Choroid plexus epithelial cell (primary cell): ENCODE measurements at regions not wholly inside any gene's neighbourhood (a gene's known extent, or its start where the extent isn't known, plus 50 kb on each side); places are given as distances from the start of the nearest gene placed in this dataset.

Source experiments
- DNase-seq: peaks from one replicate; pipeline ENCODE4 v3.0.0-alpha.2; 2010; ENCODE audit warnings: low read depth
- H3K4me3 ChIP-seq: 2 replicates; pipeline ENCODE4 v1.5.1; 2011; ENCODE audit warnings: low read depth, mild to moderate bottlenecking, control low read depth, low read length, moderate library complexity
- TF ChIP-seq, protein P1 (sequence below): conservative IDR thresholded peaks from 2 replicates; pipeline ENCODE4 v1.5.1; 2011; ENCODE audit warnings: low read depth, mild to moderate bottlenecking, control low read depth, inconsistent platforms, low read length, moderate library complexity

GRCh38 chr10:84681781-84682180, 353.4 kb downstream of the CCSER2 start:
- no peak for DNase-seq
- H3K4me3 ChIP-seq: no peak overlapping the region
- TF ChIP-seq, protein P1, sequence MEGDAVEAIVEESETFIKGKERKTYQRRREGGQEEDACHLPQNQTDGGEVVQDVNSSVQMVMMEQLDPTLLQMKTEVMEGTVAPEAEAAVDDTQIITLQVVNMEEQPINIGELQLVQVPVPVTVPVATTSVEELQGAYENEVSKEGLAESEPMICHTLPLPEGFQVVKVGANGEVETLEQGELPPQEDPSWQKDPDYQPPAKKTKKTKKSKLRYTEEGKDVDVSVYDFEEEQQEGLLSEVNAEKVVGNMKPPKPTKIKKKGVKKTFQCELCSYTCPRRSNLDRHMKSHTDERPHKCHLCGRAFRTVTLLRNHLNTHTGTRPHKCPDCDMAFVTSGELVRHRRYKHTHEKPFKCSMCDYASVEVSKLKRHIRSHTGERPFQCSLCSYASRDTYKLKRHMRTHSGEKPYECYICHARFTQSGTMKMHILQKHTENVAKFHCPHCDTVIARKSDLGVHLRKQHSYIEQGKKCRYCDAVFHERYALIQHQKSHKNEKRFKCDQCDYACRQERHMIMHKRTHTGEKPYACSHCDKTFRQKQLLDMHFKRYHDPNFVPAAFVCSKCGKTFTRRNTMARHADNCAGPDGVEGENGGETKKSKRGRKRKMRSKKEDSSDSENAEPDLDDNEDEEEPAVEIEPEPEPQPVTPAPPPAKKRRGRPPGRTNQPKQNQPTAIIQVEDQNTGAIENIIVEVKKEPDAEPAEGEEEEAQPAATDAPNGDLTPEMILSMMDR: no peak

- H3K4me3 ChIP-seq: no peak overlapping the region
- no peak for DNase-seq
- TF ChIP-seq, protein P1: no peak
Observed at GRCh38 chr10:84683550-84683949, 355.2 kb downstream of the CCSER2 start.

DNA sequence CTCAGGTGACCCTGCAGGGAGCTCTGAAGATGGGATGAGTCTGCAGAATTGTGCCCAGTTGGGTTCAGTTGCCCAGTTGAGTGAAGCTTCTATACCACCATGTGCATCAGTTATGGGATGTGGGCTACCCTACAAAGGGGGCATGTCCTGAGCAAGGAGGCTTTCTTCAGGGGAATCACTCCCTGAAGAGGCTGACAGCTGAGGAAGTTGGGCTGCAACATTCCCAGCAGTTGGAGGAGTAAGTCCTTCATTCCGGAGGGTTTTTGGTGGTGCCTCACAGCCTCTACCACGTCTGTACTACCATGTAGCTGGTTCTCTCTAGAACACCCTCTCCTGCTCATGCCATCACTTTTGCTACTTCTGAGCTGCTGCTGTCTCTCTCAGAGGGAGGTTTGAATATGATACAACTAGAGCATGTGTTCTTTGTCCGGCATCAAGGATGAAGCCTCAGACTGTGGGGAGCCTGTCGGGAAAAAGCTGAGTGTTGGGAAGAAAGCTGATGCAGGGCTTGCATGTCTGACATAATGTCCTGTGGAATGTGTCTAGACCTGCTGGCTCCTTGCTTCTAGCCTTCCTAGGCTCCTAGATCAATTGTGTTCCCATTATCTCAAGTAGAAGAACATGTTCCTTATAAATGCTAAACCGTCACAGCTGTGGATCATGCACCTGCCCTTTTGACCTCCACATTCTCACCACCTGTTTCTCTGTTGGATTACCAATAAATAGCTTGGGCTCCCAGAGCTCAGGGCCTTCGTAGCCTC, 355.8 kb downstream of the CCSER2 start:
- H3K4me3 ChIP-seq: no peak overlapping the region
- TF ChIP-seq, protein P1: no peak
- no peak for DNase-seq

DNA sequence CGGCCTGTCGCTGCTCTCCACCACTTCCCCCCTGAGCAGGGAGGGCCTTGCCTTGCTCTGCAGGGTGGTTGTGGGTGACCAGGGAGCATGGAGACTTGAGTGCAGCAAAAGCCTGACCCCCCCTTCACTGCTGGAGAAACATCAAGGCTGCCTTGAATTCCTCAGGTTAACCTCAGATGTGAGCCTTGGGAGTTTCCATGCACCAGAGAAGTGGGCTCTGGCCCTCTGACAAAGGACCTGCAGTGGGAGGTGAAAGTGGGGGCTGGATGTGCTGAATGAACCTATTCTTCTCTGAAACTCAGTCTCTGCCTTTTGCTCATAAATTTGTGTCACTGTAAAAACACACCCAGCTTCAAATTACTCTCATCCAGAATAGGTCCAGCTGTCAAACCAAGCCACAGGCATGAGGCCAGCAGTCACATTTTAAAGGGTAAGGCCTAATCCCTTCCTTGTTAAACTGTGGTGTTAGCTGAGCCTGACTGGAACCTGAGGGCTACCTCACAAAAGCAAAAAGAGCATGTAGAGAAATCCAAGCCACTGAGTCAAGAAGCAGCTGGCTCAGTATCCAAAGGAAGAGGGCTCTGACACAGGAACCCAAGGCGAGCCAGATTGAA, 356.8 kb downstream of the CCSER2 start:
- H3K4me3 ChIP-seq: no peak overlapping the region
- no peak for DNase-seq
- TF ChIP-seq, protein P1: no peak

DNA sequence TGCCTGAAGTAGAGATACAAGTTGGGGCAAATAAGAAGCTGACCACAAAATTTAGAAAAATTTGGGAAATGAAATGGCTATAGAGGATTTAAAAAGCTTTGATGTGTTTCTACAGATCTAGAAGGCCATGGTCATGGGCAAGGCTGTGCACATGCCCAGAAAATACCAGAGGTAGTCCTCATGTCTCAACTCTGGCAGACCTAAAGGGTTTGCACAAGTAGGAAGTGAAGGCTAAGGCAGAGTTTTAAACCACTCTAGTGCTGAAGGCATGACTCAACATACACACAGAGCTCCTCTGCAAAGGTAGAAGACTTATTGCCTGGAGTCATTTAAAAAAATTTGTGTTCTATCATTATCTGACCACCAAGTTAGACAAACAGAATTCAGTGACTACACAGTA, 364.6 kb downstream of the CCSER2 start:
- DNase-seq: no peak
- TF ChIP-seq, protein P1: no peak
- H3K4me3 ChIP-seq: no peak overlapping the region

DNA sequence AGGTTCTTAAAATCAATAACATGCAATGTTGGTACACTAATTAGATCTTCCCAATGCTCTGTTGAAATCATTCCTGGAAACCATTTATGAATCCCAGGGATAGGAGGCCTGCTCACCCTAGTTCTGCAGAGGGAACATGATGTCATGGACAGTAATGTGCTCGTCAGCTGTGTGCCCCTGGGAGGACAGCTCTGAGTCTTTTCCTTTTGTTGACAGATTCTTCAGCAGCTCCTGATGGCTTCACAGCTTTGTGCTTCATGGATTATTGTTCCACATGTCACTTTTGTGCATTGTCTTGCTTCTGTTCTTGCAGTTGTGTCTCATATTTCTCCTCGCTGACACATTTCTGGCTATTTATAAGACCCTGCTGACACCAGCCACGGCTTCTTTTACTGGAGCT, 367.5 kb downstream of the CCSER2 start:
- no peak overlapping the region for H3K4me3 ChIP-seq
- no peak for DNase-seq
- TF ChIP-seq, protein P1: no peak

- DNase-seq: no peak
- no peak overlapping the region for H3K4me3 ChIP-seq
- TF ChIP-seq, protein P1: no peak
Observed at GRCh38 chr10:84696610-84697009, 368.2 kb downstream of the CCSER2 start.
